HG02970 (cell line): ENCODE measurements at regions not wholly inside any gene's neighbourhood (a gene's known extent, or its start where the extent isn't known, plus 50 kb on each side); places are given as distances from the start of the nearest gene placed in this dataset.
"Not testable (repeated sequence)": the region's sequence is repeated elsewhere in the genome, so short reads cannot be mapped to it uniquely, and the experiment has no call there.

Source experiments
- ATAC-seq: cut with Tn5 transposase; IDR thresholded peaks from one replicate; pipeline ENCODE4 v1.9.1; 2021; ENCODE audit warnings: mild to moderate bottlenecking, moderate library complexity, moderate number of reproducible peaks; ENCODE audit not compliant: unreplicated experiment, low FRiP score

GRCh38 chr5:42066131-42066530, 141.1 kb downstream of the FBXO4 start:
- no peak for ATAC-seq

GRCh38 chr5:42074353-42074752, 149.3 kb downstream of the FBXO4 start:
- no peak for ATAC-seq

- no peak for ATAC-seq
These were observed 164.6 kb downstream of the FBXO4 start for GRCh38 chr5:42089705-42090104.

- ATAC-seq, result no peak
These were observed 165.1 kb downstream of the FBXO4 start for GRCh38 chr5:42090162-42090561.

GRCh38 chr5:42099846-42100245, 174.8 kb downstream of the FBXO4 start:
- ATAC-seq, result not testable (repeated sequence)

GRCh38 chr5:42108468-42108867, 183.4 kb downstream of the FBXO4 start:
- ATAC-seq, result no peak

GRCh38 chr5:42109006-42109572, 184.0 kb downstream of the FBXO4 start:
- no peak for ATAC-seq

GRCh38 chr5:42115721-42116120, 190.6 kb downstream of the FBXO4 start:
- not testable (repeated sequence) for ATAC-seq

- no peak for ATAC-seq
These were observed 195.0 kb downstream of the FBXO4 start for GRCh38 chr5:42120070-42120469.

- ATAC-seq, result no peak
These were observed 196.3 kb downstream of the FBXO4 start for GRCh38 chr5:42121401-42121800.

- ATAC-seq, result no peak
These were observed 206.0 kb downstream of the FBXO4 start for GRCh38 chr5:42131081-42131480.

- no peak for ATAC-seq
These were observed 218.3 kb downstream of the FBXO4 start for GRCh38 chr5:42143361-42143760.

GRCh38 chr5:42148813-42149212, 223.7 kb downstream of the FBXO4 start:
- ATAC-seq, result no peak

GRCh38 chr5:42157215-42157614, 232.1 kb downstream of the FBXO4 start:
- no peak for ATAC-seq

GRCh38 chr5:42163083-42163482, 238.0 kb downstream of the FBXO4 start:
- ATAC-seq, result no peak

- ATAC-seq, result no peak
These were observed 243.1 kb downstream of the FBXO4 start for GRCh38 chr5:42168091-42168670.

- not testable (repeated sequence) for ATAC-seq
These were observed 247.1 kb upstream of the GHR start for GRCh38 chr5:42176118-42176517.

- not testable (repeated sequence) for ATAC-seq
These were observed 243.4 kb upstream of the GHR start for GRCh38 chr5:42179843-42180242.

- ATAC-seq, result no peak
These were observed 206.3 kb upstream of the GHR start for GRCh38 chr5:42216904-42217303.

- ATAC-seq, result no peak
These were observed 205.4 kb upstream of the GHR start for GRCh38 chr5:42217791-42218190.

GRCh38 chr5:42225009-42225408, 198.2 kb upstream of the GHR start:
- ATAC-seq, result no peak

- no peak for ATAC-seq
These were observed 195.0 kb upstream of the GHR start for GRCh38 chr5:42228279-42228678.

GRCh38 chr5:42230839-42231238, 192.4 kb upstream of the GHR start:
- ATAC-seq, result no peak
